ENCODE measurements at regions not wholly inside any gene's neighbourhood (a gene's known extent, or its start where the extent isn't known, plus 50 kb on each side); places are given as distances from the start of the nearest gene placed in this dataset.

- no peak for DNase-seq
Observed at GRCh38 chr3:106703524-106703923, 673.7 kb upstream of the CCDC54 start.

- no peak for DNase-seq
Observed at GRCh38 chr3:106707347-106707746, 669.9 kb upstream of the CCDC54 start.

- no peak for DNase-seq
Observed at GRCh38 chr3:106710596-106710995, 666.6 kb upstream of the CCDC54 start.

GRCh38 chr3:106711650-106712049 is 665.6 kb upstream of the CCDC54 start:
- DNase-seq: no peak

DNA sequence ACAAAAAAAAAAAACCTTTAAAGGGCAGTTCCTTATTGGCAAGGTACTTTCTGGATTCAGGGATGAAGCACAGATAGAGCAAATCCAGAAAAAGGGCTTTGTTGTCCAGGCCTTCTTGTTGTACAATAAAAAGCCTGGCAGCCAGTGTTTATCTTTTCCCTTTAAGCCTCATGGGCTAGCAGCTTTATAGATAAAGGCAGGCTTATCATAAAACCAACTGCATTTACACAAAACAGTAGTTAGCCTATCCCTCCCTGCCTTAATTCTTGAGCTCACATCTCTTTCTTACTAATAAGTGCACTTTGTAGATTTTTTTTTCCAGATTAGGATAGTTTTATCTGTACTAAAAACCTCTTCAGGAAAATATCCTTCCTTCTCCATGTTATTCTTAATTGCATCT is 662.8 kb upstream of the CCDC54 start:
- DNase-seq: no peak

- no peak for DNase-seq
Observed at GRCh38 chr3:106715286-106715685, 662.0 kb upstream of the CCDC54 start.

- DNase-seq: no peak
Observed at GRCh38 chr3:106717178-106717780, 660.0 kb upstream of the CCDC54 start.

DNA sequence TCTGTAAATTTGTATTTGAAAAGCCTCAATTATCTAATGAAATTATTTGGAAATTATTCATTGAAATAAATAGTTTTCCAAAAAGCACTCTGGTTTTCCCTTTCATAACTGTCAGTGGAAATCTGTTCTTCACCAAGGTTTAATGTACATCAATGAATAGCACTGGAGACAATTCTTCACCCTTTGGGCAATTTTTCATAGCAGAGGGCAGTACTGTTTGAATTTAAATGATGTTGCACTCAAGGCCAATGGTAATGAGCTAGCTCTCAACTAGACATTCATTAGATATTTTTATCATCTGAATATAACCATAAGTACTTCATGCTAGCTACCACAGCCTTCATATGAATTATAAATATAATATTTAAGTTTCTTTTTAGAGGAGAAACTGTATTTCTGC is 658.2 kb upstream of the CCDC54 start:
- DNase-seq: no peak

DNA sequence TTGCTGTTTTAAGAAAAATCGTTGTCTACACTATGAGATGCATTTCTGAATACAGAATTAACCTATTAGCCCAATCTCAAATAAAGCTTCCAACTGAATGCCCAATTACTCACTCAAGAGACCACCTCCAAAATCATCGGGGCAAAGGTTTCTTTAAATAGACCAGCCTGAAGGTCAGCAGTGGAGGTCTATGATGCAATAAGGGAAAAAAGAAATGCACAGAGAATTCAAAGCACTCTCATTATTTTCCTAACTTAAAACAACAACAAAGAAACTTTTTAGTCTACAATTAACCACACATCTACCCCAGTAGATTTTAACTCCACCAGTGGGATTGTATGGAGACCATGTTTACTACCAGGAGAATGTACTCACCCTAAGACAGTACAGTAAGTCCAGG is 657.7 kb upstream of the CCDC54 start:
- DNase-seq: no peak

- no peak for DNase-seq
Observed at GRCh38 chr3:106720510-106720909, 656.7 kb upstream of the CCDC54 start.

DNA sequence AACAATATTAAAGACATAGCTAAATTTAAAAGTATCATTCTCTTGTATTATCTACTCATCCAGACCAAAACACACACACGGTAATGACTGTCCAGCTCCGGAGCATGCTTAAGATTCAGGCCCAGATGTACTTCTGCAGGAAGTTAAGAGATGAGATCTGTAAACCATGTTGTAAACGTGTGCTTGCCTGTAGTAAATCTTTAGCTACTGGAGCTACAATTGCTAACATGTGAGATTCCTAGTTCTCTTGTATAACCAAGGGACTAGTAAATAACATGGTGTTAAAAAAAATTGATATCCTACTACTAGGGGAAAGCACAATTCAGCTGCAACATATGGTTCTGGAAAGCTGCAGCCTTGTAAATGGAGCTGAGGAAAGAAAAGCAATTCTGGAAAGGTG is 651.7 kb upstream of the CCDC54 start:
- no peak for DNase-seq

GRCh38 chr3:106728315-106729098 is 648.7 kb upstream of the CCDC54 start:
- no peak for DNase-seq

DNA sequence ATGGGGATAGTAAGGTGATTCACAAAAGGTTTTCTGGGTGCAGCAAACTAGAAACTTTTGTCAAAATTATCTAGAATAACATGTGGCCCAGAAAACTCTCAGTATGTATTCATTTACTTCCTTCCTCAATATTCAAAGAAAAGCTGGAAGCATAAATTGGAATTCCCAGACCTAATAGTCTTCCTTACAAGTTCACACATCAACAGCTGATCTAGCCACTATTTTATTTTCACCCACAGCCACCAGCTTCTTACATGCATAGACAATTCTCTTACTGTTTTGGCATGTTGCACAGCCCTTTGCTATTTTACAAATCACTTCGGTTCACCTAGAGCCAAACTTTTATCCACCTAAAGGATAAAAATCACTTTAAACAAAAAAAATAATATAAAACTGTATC is 647.8 kb upstream of the CCDC54 start:
- no peak for DNase-seq

GRCh38 chr3:106731230-106731629 is 646.0 kb upstream of the CCDC54 start:
- DNase-seq: no peak

DNA sequence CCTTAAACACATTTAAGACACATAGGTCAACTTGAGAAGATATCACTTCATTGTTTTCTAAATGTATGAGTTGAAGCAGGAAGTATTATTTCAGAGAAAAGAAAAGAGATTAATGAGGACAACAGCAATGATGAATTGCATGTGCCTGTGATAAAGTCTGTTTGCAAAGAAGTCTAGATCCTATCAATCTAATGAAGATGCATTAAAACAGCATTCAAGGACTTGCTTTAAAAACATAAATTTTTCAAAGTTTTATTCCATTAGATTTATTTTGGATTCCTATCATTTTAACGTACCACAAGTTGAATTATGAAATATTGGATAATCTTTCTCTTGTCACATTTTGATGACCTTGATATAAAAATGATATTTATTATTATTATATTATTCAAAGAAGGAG is 642.5 kb upstream of the CCDC54 start:
- no peak for DNase-seq

GRCh38 chr3:106737265-106737664 is 640.0 kb upstream of the CCDC54 start:
- no peak for DNase-seq

DNA sequence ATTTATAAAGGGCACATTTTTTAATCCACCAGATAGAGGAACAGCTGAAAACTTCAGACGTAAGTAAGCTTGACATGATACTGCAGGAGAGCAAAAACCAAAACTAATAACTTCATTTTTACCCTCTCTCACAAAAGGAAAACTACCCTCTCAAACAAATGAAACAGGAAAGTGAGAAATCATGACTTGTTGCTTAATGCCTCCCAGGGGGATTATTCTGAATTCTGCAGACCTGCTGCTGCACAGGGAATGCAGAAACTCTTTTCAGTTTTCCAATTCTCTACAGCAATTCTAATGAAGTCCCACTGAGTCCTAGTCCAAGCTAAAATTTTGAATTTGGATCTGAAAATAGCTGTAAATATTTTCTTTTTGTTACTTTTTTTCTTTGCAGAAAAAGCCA is 637.1 kb upstream of the CCDC54 start:
- no peak for DNase-seq

GRCh38 chr3:106745344-106746168 is 631.7 kb upstream of the CCDC54 start:
- no peak for DNase-seq

GRCh38 chr3:106746286-106746685 is 631.0 kb upstream of the CCDC54 start:
- no peak for DNase-seq

DNA sequence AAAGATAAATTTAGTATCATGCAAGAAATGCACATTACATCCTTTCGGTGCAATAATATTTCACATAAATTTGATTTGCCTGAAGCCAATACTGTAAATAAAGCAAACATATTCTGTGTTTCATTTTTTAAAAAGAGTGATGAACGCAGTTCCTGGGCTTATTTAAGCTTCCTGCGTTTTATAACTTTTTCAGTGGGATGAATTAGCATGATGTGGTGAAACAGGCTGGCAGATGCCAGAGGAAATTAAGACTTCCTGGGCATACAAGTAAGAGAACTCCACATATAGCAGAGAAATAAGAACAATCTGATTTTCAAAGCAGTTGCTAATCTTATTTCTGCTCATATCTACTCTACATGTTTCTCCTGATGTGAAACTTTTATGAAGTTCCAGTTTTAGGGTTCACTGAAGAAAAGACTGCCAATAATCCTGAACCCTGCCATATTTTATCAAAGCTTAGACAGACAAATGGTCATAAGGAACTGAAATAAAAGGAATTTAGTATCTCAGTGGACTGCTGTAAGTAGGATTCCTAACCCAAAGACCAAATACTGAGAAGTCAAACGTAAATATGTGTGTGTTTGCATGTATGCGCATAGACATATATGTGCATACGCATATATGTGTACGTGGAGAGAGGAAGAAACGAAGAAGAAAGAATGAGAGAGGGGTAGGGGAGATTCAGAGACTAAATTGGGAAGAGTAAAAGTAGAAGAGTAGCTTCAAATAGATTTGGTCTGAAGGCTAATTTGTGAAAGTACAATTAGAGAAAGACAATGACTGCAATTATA is 628.6 kb upstream of the CCDC54 start:
- no peak for DNase-seq

GRCh38 chr3:106750092-106750491 is 627.1 kb upstream of the CCDC54 start:
- DNase-seq: no peak

DNA sequence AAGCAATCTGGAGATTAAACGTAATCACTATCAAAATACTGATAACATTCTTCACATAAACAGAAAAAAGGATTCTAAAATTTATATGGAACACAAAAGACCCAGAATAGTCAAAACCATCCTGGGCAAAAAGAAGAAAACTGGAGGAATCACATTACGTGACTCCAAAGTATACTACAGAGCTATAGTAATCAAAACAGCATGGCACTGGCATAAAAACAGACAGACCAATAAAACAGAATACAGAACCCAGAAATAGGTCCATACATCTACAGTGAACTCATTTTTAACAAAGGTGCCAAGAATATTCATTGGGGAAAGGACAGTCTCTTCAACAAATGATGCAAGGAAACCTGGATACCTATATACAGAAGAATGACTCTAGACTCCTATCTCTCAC is 621.9 kb upstream of the CCDC54 start:
- no peak for DNase-seq

Measured in left kidney (tissue), 1 donor.